ENCODE measurements at regions not wholly inside any gene's neighbourhood (a gene's known extent, or its start where the extent isn't known, plus 50 kb on each side); places are given as distances from the start of the nearest gene placed in this dataset.
"Not testable (repeated sequence)": the region's sequence is repeated elsewhere in the genome, so short reads cannot be mapped to it uniquely, and the experiment has no call there.

DNA sequence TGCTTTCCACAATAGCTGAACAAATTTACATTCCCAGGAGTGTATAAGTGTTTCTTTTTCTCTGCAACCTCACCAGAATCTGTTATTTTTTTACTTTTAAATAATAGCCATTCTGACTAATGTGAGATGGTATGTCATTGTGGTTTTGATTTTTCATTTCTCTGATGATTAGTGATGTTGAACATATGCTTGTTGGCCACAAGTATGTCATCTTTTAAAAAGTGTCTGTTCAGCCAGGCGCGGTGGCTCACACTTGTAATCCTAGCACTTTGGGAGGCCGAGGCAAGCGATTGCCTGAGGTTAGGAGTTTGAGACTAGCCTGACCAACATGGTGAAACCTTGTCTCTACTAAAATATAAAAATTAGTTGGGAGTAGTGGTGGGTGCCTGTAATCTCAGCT is 619.3 kb downstream of the SI start:
- H3K9ac ChIP-seq (ENCODE audit: low read depth, low read length), result no peak overlapping the region
- H3K4me1 ChIP-seq (ENCODE audit: insufficient read depth, low read length), result no peaks in the 10 kb centered on the region
- H3K9me3 ChIP-seq (ENCODE audit: control insufficient read depth, insufficient read depth, low read length), result no peaks in the 10 kb centered on the region
- no peaks in the 10 kb centered on the region for H3K36me3 ChIP-seq (ENCODE audit: insufficient read depth, low read length)

DNA sequence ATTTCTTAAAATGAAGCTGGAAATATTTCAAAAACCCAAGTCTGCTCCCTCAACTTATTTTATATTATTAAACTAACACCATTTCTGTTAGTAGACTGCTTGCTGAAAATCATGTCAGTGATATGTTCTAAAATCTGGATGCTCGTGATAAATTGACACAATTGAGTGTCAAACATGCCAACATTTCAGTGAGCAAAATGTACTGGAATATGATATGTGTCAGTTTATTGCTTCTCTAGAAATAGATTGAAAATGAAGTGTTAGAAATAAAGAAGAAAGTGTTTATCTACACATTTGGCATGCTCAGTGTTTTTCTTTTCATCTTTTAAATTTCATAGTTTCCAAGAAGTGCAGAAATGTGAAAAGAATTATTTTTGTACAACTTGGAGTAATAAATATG is 624.6 kb downstream of the SI start:
- Histone ChIP-seq H3K4me1 (ENCODE audit: insufficient read depth, low read length) (0 out of 2 replicates have a peak, but pooled peaks cover 4% of the 10 kb centered on the region), H3K9me3 (ENCODE audit: control insufficient read depth, insufficient read depth, low read length) (no peaks in the 10 kb centered on the region), H3K36me3 (ENCODE audit: insufficient read depth, low read length) (no peaks in the 10 kb centered on the region), H3K9ac (ENCODE audit: low read depth, low read length) (no peak overlapping the region)

DNA sequence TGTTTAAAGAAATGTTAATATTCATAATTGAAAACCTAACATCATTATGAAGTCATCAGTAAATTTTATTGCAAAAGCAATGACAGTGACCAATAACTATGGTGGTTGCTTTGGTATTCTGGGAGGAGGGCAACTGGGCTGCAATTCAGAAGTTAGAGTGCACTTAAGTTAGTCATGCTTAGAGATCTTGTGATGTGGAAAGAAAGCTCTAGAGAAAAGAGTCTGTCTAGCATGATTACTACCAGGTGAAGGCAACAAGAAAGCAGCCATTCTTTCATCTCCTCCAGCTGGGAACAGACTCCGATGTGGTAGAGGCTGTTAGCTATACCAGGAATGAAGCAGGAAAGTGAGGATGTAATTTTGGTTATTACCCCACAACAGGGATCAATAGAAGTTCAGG is 625.6 kb downstream of the SI start:
- H3K4me1 ChIP-seq (ENCODE audit: insufficient read depth, low read length), result 0 out of 2 replicates have a peak, but pooled peaks cover 4% of the 10 kb centered on the region
- no peaks in the 10 kb centered on the region for H3K36me3 ChIP-seq (ENCODE audit: insufficient read depth, low read length)
- H3K9me3 ChIP-seq (ENCODE audit: control insufficient read depth, insufficient read depth, low read length), result peaks cover 4% of the 10 kb centered on the region
- no peak overlapping the region for H3K9ac ChIP-seq (ENCODE audit: low read depth, low read length)

DNA sequence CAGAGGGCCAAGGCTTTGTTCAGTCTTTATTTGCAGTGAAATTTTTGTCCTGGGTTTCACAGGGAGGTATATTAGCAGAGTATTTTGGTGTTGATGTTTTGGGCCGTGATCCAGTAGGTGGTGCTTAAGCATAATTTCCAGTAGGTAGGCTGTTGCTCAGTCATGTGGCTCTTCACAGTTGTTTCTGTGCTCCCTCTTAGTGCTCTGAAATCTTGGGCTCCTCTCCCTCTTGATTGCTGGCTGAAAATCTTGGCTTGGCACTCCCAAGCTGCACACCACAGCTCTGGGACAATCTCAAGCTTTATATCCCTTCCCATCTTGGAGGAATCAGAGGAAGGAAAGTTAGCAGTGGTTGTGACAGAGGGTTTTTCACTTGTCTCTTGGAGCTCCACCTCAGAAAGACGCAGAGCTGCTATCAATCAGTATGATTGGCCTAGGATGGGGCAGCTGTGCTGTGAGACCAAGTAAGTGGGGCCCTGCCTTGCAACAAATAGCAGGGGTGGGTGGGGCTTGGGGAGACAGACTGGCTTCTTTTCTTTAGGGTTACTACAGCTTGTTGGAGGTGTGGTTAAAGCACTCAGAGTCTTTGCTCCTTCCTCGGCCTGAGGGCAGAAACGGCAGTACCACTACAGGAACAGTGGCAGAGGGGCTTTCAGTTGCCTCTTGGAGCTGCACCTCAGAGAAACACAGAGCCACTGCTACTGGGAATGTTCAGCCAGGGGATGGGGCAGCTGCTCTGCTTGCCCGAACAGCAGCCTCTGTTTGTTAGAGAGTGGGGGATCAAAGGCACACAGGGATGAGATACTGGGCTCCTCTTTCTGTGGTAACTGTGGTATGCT is 627.0 kb downstream of the SI start:
- Histone ChIP-seq H3K4me1 (ENCODE audit: insufficient read depth, low read length) (0 out of 2 replicates have a peak, but pooled peaks cover 4% of the 10 kb centered on the region), H3K9me3 (ENCODE audit: control insufficient read depth, insufficient read depth, low read length) (peaks cover 4% of the 10 kb centered on the region), H3K9ac (ENCODE audit: low read depth, low read length) (no peak overlapping the region), H3K36me3 (ENCODE audit: insufficient read depth, low read length) (no peaks in the 10 kb centered on the region)

DNA sequence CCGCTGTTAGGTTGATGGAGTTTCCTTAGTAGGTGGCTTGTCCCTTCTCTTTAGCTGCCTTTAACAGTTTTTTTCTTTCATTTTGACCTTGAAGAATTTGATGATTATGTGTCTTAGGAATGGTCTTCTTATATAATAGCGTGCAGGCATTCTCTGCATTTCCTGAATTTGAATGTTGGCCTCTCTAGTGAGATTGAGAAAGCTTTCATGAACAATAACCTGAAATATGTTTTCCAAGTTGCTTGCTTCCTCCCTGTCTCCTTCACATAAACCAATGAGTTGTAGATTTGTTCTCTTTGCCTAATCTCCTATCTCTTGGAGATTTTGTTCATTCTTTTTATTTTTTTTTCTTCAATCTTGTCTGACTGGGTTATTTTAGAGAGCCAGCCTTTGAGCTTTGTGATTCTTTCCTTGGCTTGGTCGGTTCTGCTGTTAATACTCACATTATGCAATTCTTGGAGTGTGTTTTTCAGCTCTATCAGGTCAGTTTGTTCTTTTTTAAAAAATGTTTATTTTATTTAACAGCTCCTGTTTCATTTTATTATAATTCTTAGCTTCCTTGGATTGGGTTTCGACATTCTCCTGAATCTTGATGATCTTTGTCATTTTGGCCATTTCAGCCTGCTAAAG is 627.9 kb downstream of the SI start:
- 0 out of 2 replicates have a peak, but pooled peaks cover 4% of the 10 kb centered on the region for H3K4me1 ChIP-seq (ENCODE audit: insufficient read depth, low read length)

DNA sequence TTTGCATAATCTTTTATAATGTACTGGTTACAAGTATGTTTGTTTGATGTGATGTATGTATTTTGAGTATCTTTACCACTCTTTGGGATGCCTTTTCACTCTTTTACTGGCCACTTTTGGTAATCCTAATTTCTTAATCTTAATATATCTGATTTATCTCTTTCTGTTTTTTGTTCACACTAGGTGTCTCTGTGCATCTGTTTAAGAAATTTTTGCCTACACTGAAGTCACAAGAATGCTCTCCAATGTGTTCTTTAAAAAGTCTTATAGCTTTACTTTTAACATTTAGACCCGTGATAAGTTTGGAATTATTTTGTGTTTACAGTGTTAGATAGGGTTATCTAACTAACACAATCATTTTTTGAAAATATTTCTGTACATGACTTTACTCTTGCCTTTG is 659.1 kb downstream of the SI start:
- Histone ChIP-seq H3K9ac (ENCODE audit: low read depth, low read length) (no peak overlapping the region), H3K4me1 (ENCODE audit: insufficient read depth, low read length) (no peaks in the 10 kb centered on the region), H3K9me3 (ENCODE audit: control insufficient read depth, insufficient read depth, low read length) (no peaks in the 10 kb centered on the region), H3K36me3 (ENCODE audit: insufficient read depth, low read length) (no peaks in the 10 kb centered on the region)

More for the DNA sequence above, 627.9 kb downstream of the SI start:
- Histone ChIP-seq H3K9ac (ENCODE audit: low read depth, low read length) (no peak overlapping the region), H3K36me3 (ENCODE audit: insufficient read depth, low read length) (no peaks in the 10 kb centered on the region), H3K9me3 (ENCODE audit: control insufficient read depth, insufficient read depth, low read length) (peaks cover 4% of the 10 kb centered on the region)

DNA sequence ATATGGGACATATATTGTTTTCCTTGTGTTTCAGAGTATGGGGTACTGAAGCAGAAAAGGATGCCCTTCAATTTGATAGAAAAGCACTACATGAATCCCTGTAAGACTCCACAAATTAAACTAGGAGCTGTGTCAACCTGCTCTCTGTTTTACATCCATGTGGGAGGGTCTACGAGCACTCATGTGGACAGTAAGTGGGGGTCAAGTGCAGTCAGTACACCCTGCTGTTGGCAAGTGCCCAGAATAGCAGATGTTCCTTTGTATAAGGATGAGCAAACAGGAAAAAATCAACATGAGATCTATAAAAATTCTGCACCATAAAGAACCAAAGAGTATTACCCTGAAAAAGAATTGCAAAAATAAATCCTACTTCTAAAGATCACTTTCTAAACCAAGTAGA is 659.9 kb downstream of the SI start:
- Histone ChIP-seq H3K9ac (ENCODE audit: low read depth, low read length) (no peak overlapping the region), H3K4me1 (ENCODE audit: insufficient read depth, low read length) (no peaks in the 10 kb centered on the region)

DNA sequence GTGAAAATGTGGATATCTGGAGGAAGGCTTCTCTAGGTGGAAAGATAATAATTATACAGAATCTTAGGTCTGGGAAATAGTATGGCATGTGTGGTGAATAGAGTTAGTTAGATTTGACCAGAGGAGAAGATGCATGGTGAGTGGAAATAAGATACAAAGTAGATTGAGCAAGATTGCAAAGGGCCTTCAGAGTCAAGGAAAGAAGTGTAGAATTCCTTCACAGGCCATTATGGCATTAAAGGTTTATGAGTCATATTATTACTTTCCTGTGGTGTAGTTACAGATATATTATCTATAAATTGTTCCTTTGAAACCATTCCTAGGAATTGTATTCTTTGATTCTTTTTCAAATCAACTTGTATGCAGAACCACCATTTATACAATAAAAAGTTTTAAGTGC is 660.3 kb downstream of the SI start:
- Histone ChIP-seq H3K9ac (ENCODE audit: low read depth, low read length) (no peak overlapping the region), H3K9me3 (ENCODE audit: control insufficient read depth, insufficient read depth, low read length) (no peaks in the 10 kb centered on the region)

More for the DNA sequence above, 659.9 kb downstream of the SI start:
- H3K36me3 ChIP-seq (ENCODE audit: insufficient read depth, low read length), result no peaks in the 10 kb centered on the region
- no peaks in the 10 kb centered on the region for H3K9me3 ChIP-seq (ENCODE audit: control insufficient read depth, insufficient read depth, low read length)

DNA sequence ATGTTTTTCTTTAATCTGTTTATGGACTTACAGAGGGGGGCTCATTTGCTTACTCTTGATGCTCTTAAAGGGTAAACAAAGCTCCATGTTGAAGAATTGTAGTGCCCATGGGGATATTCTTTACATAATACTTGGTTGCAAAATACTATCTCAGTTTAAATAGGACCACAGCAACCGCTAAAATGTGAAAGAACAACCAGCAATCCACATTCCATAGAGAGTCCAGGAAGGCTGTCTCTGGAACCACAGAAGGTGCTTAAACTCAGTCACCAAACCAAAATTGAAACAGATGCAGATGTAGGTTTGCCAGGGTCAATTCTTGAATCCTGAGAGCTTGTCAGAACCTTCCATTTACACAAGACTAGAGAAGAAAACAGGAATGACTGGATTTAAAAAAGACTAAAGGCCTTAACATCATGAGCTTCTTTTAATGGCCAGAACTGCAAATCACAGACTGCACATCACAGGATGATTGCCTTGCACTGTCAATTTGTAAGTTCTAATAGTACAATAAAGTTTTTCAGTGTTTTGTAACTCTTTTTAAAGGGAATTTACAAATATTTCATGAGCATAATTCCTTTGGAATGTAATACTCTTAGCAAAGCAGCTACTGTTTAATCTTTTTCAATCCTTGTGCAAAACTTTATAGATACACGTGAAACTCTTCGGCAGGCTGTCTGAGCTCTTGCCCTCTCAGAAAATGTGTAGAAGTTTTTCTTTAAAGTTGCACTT is 661.6 kb downstream of the SI start:
- Histone ChIP-seq H3K36me3 (ENCODE audit: insufficient read depth, low read length) (no peaks in the 10 kb centered on the region), H3K4me1 (ENCODE audit: insufficient read depth, low read length) (no peaks in the 10 kb centered on the region), H3K9ac (ENCODE audit: low read depth, low read length) (no peak overlapping the region), H3K9me3 (ENCODE audit: control insufficient read depth, insufficient read depth, low read length) (no peaks in the 10 kb centered on the region)

More for the DNA sequence above, 660.3 kb downstream of the SI start:
- Histone ChIP-seq H3K4me1 (ENCODE audit: insufficient read depth, low read length) (no peaks in the 10 kb centered on the region), H3K36me3 (ENCODE audit: insufficient read depth, low read length) (no peaks in the 10 kb centered on the region)

DNA sequence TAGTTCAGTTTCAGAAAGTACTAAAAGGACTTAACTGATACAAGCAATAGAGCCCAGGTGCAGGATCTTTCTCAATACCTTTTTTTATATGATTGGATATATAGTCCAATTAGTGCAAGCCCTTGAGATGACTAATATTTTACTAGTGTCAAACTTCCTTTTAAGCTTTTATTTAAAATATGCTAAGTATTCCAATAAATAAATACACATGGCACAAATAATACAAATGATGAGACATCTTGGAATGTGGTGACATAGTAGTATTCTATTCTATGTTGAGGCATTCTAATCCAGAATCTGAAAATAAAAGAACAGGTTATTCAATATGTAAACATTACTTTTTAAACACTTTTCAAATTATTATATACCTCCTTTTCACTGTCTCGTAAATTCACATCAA is 670.0 kb downstream of the SI start:
- Histone ChIP-seq H3K9ac (ENCODE audit: low read depth, low read length) (no peak overlapping the region), H3K4me1 (ENCODE audit: insufficient read depth, low read length) (no peaks in the 10 kb centered on the region), H3K36me3 (ENCODE audit: insufficient read depth, low read length) (no peaks in the 10 kb centered on the region), H3K9me3 (ENCODE audit: control insufficient read depth, insufficient read depth, low read length) (no peaks in the 10 kb centered on the region)

DNA sequence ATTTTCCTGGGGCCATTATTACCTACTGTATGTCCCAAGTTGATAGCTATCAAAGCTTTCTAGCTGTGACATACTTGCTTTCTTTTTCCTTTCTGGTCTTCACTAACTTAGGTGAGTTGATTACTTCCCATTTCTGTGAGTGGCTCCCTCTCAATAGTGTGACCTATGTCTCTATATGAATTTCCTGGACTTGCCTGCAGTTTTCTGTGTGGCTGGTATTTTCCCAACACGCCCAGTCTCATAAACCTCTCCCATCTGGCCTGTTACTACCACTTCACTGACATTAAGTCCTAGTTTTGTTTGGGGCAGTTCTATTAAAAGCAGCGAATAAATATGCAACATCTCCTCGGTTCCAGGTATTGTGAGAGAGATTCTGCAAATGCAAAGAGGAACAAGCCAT is 671.2 kb downstream of the SI start:
- Histone ChIP-seq H3K9ac (ENCODE audit: low read depth, low read length) (no peak overlapping the region), H3K4me1 (ENCODE audit: insufficient read depth, low read length) (no peaks in the 10 kb centered on the region), H3K9me3 (ENCODE audit: control insufficient read depth, insufficient read depth, low read length) (no peaks in the 10 kb centered on the region), H3K36me3 (ENCODE audit: insufficient read depth, low read length) (no peaks in the 10 kb centered on the region)

DNA sequence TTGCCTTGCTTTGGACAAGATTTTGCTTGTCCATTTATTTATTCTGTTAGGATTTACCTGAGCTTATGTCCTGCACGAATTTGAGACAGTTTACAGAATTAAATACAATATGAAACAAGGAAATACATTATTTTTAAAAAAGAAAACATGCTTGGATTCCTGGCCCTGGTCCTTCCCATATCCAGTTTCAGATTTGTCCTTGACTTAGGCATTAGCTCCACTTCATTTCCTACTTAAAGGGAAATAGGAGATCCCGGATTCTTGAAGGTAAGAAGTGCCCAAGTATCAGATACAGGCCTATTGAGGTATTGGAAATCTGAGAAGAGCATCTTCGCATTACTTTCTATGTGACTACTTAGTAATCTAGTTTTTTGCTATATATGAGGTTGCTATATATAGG is 672.0 kb downstream of the SI start:
- Histone ChIP-seq H3K9me3 (ENCODE audit: control insufficient read depth, insufficient read depth, low read length) (no peaks in the 10 kb centered on the region), H3K9ac (ENCODE audit: low read depth, low read length) (no peak overlapping the region), H3K4me1 (ENCODE audit: insufficient read depth, low read length) (no peaks in the 10 kb centered on the region), H3K36me3 (ENCODE audit: insufficient read depth, low read length) (no peaks in the 10 kb centered on the region)

DNA sequence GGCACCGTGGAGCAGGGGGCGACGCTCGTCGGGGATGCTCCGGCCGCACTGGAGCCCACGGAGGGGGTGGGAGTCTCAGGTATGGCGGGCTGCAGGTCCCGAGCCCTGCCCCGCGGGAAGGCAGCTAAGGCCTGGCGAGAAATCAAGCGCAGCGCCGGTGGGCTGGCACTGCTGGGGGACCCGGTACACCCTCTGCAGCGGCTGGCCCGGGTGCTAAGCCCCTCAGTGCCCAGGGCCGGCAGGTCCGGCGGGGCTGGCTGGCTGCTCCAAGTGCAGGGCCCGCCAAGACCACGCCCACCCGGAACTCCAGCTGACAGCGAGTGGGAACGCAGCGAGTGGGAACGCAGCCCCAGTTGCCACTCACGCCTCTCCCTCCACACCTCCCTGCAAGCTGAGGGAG is 676.4 kb downstream of the SI start:
- Histone ChIP-seq H3K4me1 (ENCODE audit: insufficient read depth, low read length) (no peaks in the 10 kb centered on the region), H3K9me3 (ENCODE audit: control insufficient read depth, insufficient read depth, low read length) (no peaks in the 10 kb centered on the region), H3K36me3 (ENCODE audit: insufficient read depth, low read length) (no peaks in the 10 kb centered on the region), H3K9ac (ENCODE audit: low read depth, low read length) (no peak overlapping the region)

DNA sequence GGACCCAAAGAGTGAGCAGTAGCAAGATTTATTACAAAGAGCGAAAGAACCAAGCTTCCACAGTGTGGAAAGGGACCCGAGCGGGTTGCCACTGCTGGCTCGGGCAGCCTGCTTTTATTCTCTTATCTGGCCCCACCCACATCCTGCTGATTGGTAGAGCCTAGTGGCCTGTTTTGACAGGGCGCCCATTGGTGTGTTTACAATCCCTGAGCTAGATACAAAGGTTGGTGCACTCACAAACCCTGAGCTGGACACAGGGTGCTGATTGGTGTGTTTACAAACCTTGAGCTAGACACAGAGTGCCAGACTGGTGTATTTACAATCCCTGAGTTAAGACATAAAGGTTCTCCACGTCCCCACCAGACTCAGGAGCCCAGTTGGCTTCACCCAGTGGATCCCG is 676.9 kb downstream of the SI start:
- not testable (repeated sequence) for H3K36me3 ChIP-seq (ENCODE audit: insufficient read depth, low read length)

More for the DNA sequence above, 676.9 kb downstream of the SI start:
- not testable (repeated sequence) for H3K9me3 ChIP-seq (ENCODE audit: control insufficient read depth, insufficient read depth, low read length); H3K4me1 ChIP-seq (ENCODE audit: insufficient read depth, low read length); H3K9ac ChIP-seq (ENCODE audit: low read depth, low read length)
